ENCODE measurements at regions not wholly inside any gene's neighbourhood (a gene's known extent, or its start where the extent isn't known, plus 50 kb on each side); places are given as distances from the start of the nearest gene placed in this dataset.

- H3K4me3 ChIP-seq (replicated peaks in 1 of 3; ENCODE audit: low read depth in 2 of 3, low read length in 3 of 3) = no peak overlapping the region
- no peak overlapping the region for H2AFZ ChIP-seq (ENCODE audit: insufficient read depth, low read depth, low read length, poor library complexity, severe bottlenecking)
- H3K36me3 ChIP-seq (replicated peaks in 1 of 2; ENCODE audit: control insufficient read depth in 1 of 2, insufficient read depth in 2 of 2, low read length in 2 of 2) = no peaks in the 10 kb centered on the region
- H3K9ac ChIP-seq (ENCODE audit: insufficient read depth, low read length, poor library complexity, severe bottlenecking) = no peak overlapping the region
- Mint-ChIP-seq H3K4me1 (no peaks in the 10 kb centered on the region), H3K9me3 (peaks cover 0 to 2% (median 0%) of the 10 kb centered on the region in 7 donors), H3K27ac (no peak overlapping the region), H3K36me3 (no peaks in the 10 kb centered on the region), H3K27me3 (ENCODE audit: low read depth in 3 of 3) (peaks cover 0 to 2% (median 0%) of the 10 kb centered on the region in 3 donors), H3K4me3 (no peak overlapping the region)
- H3K79me2 ChIP-seq (ENCODE audit: insufficient read depth, low read length) = no peaks in the 10 kb centered on the region
- intact Hi-C loops (cut with micrococcal nuclease) = no loop called here
- H3K9me3 ChIP-seq (replicated peaks in 1 of 2; ENCODE audit: control insufficient read depth in 1 of 2, insufficient read depth in 1 of 2, low read length in 2 of 2) = no peaks in the 10 kb centered on the region
- TF ChIP-seq, protein P1, sequence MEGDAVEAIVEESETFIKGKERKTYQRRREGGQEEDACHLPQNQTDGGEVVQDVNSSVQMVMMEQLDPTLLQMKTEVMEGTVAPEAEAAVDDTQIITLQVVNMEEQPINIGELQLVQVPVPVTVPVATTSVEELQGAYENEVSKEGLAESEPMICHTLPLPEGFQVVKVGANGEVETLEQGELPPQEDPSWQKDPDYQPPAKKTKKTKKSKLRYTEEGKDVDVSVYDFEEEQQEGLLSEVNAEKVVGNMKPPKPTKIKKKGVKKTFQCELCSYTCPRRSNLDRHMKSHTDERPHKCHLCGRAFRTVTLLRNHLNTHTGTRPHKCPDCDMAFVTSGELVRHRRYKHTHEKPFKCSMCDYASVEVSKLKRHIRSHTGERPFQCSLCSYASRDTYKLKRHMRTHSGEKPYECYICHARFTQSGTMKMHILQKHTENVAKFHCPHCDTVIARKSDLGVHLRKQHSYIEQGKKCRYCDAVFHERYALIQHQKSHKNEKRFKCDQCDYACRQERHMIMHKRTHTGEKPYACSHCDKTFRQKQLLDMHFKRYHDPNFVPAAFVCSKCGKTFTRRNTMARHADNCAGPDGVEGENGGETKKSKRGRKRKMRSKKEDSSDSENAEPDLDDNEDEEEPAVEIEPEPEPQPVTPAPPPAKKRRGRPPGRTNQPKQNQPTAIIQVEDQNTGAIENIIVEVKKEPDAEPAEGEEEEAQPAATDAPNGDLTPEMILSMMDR (IDR thresholded peaks at IDR 0.05) = no peak
- H3K27ac ChIP-seq (ENCODE audit: low read depth in 1 of 2, low read length in 2 of 2) = no peak overlapping the region
- no peak overlapping the region for H3K4me2 ChIP-seq (replicated peaks; ENCODE audit: extremely low read depth, low read length, poor library complexity, severe bottlenecking)
- no peaks in the 10 kb centered on the region for H3K4me1 ChIP-seq (ENCODE audit: control insufficient read depth in 1 of 2, insufficient read depth in 2 of 2, low read length in 2 of 2)
- H3K27me3 ChIP-seq (ENCODE audit: control insufficient read depth in 2 of 2, insufficient read depth in 2 of 2, low read length in 2 of 2) = no peaks in the 10 kb centered on the region
- WGBS (ENCODE audit: insufficient coverage) = no CpG with 5 or more reads among the region's 3 CpGs
- no peaks in the 10 kb centered on the region for H4K20me1 ChIP-seq (ENCODE audit: insufficient read depth, low read length)
- DNase-seq = no peak
These were observed 325.8 kb upstream of the REG3G start for GRCh38 chr2:78699696-78700095.

DNA sequence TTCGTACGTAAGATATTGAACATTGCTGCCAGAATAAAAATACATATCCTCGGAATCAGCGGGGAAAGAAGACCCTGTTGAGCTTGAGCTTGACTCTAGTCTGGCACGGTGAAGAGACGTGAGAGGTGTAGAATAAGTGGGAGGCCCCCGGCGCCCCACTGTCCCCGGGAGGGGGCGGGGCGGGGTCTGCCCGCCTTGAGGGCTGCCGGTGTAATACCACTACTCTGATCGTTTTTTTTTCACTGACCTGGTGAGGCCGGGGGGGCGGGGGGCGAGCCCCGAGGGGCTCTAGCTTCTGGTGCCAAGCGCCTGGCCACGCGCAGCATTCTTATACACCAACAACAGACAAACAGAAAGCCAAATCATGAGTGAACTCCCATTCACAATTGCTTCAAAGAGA is 324.0 kb upstream of the REG3G start:
- no peak overlapping the region for H3K27ac Mint-ChIP-seq
- no peaks in the 10 kb centered on the region for H3K4me1 Mint-ChIP-seq
- Histone ChIP-seq H3K27me3 (ENCODE audit: control insufficient read depth in 2 of 2, insufficient read depth in 2 of 2, low read length in 2 of 2) (no peaks in the 10 kb centered on the region), H3K27ac (ENCODE audit: low read depth in 1 of 2, low read length in 2 of 2) (no peak overlapping the region), H3K4me2 (replicated peaks; ENCODE audit: extremely low read depth, low read length, poor library complexity, severe bottlenecking) (no peak overlapping the region), H4K20me1 (ENCODE audit: insufficient read depth, low read length) (no peaks in the 10 kb centered on the region), H3K36me3 (replicated peaks in 1 of 2; ENCODE audit: control insufficient read depth in 1 of 2, insufficient read depth in 2 of 2, low read length in 2 of 2) (no peaks in the 10 kb centered on the region), H3K9me3 (replicated peaks in 1 of 2; ENCODE audit: control insufficient read depth in 1 of 2, insufficient read depth in 1 of 2, low read length in 2 of 2) (no peaks in the 10 kb centered on the region), H3K4me3 (replicated peaks in 1 of 3; ENCODE audit: low read depth in 2 of 3, low read length in 3 of 3) (no peak overlapping the region), H3K4me1 (ENCODE audit: control insufficient read depth in 1 of 2, insufficient read depth in 2 of 2, low read length in 2 of 2) (no peaks in the 10 kb centered on the region), H3K79me2 (ENCODE audit: insufficient read depth, low read length) (no peaks in the 10 kb centered on the region), H3K9ac (ENCODE audit: insufficient read depth, low read length, poor library complexity, severe bottlenecking) (no peak overlapping the region), H2AFZ (ENCODE audit: insufficient read depth, low read depth, low read length, poor library complexity, severe bottlenecking) (no peak overlapping the region)
- no peaks in the 10 kb centered on the region for H3K36me3 Mint-ChIP-seq
- TF ChIP-seq, protein P1 (IDR thresholded peaks at IDR 0.05) = no peak
- no peak overlapping the region for H3K4me3 Mint-ChIP-seq
- peaks cover 0 to 2% (median 0%) of the 10 kb centered on the region in 7 donors for H3K9me3 Mint-ChIP-seq
- DNase-seq = no peak
- intact Hi-C loops (cut with micrococcal nuclease) = no loop called here
- WGBS (ENCODE audit: insufficient coverage) = 96% methylated on average over 9 of the region's 21 CpGs
- H3K27me3 Mint-ChIP-seq (ENCODE audit: low read depth in 3 of 3) = peaks cover 0 to 2% (median 0%) of the 10 kb centered on the region in 3 donors

Data from CD14-positive monocyte (primary cell).